ENCODE measurements at regions not wholly inside any gene's neighbourhood (a gene's known extent, or its start where the extent isn't known, plus 50 kb on each side); places are given as distances from the start of the nearest gene placed in this dataset.
"Not testable (repeated sequence)": the region's sequence is repeated elsewhere in the genome, so short reads cannot be mapped to it uniquely, and the experiment has no call there.

DNA sequence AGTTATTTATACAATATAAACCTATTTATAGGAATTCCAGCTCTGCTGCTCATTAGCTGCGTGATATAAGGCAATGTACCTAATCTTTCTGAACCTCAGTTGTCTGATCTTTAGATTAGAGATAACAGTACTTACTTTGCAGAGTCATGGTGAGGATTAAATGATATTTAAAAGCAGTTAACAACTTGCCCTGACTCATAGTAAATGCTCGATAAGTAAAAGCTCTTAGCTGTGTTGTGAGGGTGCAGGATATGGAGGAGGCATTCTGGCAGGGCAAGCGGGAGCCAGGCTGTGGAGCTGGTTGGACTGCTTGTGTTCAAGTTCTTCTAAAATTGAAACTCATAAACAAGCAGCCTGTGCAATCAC is 140.0 kb upstream of the PRICKLE1 start:
- no peaks in the 10 kb centered on the region for H3K9me3 ChIP-seq

DNA sequence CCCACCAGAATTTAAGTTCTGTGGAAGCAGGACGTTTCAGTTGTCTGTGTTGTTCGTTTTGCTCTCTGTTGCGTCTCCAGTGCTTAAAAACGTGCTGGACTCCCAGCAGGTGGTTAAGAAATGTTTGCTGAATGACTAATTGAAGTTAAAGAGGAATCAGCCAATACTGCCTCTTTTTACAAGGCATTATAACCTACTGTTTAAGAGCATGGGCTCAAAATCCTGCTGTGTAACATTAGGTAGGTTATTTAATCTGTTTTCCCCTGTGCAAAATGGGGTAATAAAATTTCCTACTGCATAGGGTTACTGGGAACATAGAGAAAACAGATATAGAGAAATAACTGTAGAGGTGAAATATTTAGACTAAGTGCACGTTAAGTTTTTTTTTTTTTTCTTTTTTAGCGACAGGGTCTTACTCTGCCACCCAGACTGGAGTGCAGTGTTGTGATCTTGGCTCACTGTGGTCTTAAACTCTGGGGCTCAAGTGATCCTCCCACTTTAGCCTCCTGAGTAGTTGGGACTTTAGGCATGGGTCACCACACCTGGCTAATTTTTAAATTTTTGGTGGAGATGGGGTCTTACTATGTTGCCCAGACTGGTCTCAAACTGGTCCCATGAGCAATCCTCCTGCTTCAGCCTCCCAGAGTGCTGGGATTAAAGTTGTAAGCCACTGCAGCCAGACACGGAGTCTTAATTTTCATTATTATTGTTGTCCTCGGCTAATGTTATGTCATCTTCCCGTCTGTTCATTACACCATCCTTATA is 139.4 kb upstream of the PRICKLE1 start:
- intact Hi-C loops (cut with DNase I) = no loop called here
- no peaks in the 10 kb centered on the region for H3K4me1 ChIP-seq
- H3K9ac ChIP-seq (ENCODE audit: low read depth in 2 of 2, low read length in 2 of 2) = no peak overlapping the region
- H3K4me3 ChIP-seq = no peak overlapping the region
- DNase-seq = no peak
- H3K27ac ChIP-seq = no peak overlapping the region
- no peaks in the 10 kb centered on the region for H3K36me3 ChIP-seq
- no peaks in the 10 kb centered on the region for H3K9me3 ChIP-seq
- TF ChIP-seq, protein P1, sequence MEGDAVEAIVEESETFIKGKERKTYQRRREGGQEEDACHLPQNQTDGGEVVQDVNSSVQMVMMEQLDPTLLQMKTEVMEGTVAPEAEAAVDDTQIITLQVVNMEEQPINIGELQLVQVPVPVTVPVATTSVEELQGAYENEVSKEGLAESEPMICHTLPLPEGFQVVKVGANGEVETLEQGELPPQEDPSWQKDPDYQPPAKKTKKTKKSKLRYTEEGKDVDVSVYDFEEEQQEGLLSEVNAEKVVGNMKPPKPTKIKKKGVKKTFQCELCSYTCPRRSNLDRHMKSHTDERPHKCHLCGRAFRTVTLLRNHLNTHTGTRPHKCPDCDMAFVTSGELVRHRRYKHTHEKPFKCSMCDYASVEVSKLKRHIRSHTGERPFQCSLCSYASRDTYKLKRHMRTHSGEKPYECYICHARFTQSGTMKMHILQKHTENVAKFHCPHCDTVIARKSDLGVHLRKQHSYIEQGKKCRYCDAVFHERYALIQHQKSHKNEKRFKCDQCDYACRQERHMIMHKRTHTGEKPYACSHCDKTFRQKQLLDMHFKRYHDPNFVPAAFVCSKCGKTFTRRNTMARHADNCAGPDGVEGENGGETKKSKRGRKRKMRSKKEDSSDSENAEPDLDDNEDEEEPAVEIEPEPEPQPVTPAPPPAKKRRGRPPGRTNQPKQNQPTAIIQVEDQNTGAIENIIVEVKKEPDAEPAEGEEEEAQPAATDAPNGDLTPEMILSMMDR (IDR thresholded peaks at IDR 0.05) = no peak
- no peaks in the 10 kb centered on the region for H3K27me3 ChIP-seq

More for the DNA sequence above, 140.0 kb upstream of the PRICKLE1 start:
- no peak overlapping the region for H3K4me3 ChIP-seq
- H3K27ac ChIP-seq = no peak overlapping the region
- H3K4me1 ChIP-seq = no peaks in the 10 kb centered on the region
- no peaks in the 10 kb centered on the region for H3K36me3 ChIP-seq
- TF ChIP-seq, protein P1 (IDR thresholded peaks at IDR 0.05) = no peak
- H3K9ac ChIP-seq (ENCODE audit: low read depth in 2 of 2, low read length in 2 of 2) = no peak overlapping the region
- intact Hi-C loops (cut with DNase I) = no loop called here
- no peak for DNase-seq
- H3K27me3 ChIP-seq = no peaks in the 10 kb centered on the region

DNA sequence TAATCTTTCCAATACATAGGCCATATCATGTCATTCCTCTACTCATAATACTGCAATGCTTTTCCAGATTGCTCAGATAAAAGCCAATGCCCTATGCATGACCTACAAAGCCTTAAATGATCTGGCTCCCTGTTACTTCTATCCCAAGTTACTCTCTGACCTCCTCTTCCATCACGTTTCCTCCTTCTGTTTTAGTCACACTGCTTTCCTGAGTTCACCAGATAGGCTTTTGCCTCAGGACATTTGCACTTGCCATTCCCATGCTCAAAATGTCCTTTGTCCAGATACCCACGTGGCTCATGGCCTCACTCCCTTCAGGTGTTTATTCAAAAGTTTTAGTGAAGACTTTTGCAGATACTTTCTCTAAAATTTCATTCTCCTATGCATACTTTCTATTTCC is 138.7 kb upstream of the PRICKLE1 start:
- Histone ChIP-seq H3K4me1 (no peaks in the 10 kb centered on the region), H3K4me3 (no peak overlapping the region), H3K36me3 (no peaks in the 10 kb centered on the region), H3K27ac (no peak overlapping the region), H3K9me3 (no peaks in the 10 kb centered on the region), H3K9ac (ENCODE audit: low read depth in 2 of 2, low read length in 2 of 2) (no peak overlapping the region), H3K27me3 (no peaks in the 10 kb centered on the region)
- no peak for DNase-seq
- TF ChIP-seq, protein P1 (IDR thresholded peaks at IDR 0.05) = no peak
- intact Hi-C loops (cut with DNase I) = no loop called here

DNA sequence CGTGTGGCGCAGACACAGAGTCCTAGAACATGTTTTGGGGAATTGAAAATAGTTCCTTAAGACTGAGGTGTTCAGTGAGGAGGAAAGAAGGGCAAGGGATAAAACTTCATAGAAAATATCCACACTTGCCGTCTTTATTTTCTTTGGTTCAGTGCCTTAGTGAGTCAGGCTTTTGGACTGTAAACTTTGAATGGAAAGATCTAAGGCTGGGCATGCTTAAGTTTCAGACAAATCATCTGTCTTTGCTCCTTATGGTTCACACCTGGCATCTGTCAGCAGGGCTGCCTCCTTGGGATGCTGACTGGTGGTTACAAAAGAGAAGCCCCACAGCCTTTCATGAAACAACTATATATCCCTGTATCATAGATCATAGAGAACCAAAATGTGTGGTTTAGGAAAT is 136.3 kb upstream of the PRICKLE1 start:
- no peak overlapping the region for H3K9ac ChIP-seq (ENCODE audit: low read depth in 2 of 2, low read length in 2 of 2)
- TF ChIP-seq, protein P1 (IDR thresholded peaks at IDR 0.05) = no peak
- no peak for DNase-seq
- intact Hi-C loops (cut with DNase I) = no loop called here
- no peak overlapping the region for H3K4me3 ChIP-seq
- no peaks in the 10 kb centered on the region for H3K36me3 ChIP-seq
- H3K4me1 ChIP-seq = no peaks in the 10 kb centered on the region
- H3K9me3 ChIP-seq = no peaks in the 10 kb centered on the region
- no peaks in the 10 kb centered on the region for H3K27me3 ChIP-seq
- H3K27ac ChIP-seq = no peak overlapping the region

DNA sequence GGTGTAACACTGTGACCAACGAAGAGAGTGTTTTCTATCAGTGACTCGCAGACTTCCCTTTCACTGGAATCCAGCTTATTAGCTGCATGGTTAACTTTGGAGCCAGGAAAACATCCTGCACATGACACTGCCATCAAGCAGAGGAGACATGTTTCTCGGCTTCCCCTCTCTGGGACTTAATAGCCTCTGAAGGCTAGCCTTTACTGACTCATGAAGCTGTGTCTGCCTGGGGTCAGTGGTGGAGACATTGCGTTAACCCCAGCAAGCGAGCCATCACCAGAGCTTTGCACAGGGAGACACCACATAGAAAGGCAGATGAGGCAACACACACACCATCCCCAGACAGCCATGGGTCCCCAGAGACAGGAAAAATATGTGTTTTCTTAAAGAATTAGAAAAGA is 126.9 kb upstream of the PRICKLE1 start:
- H3K4me1 ChIP-seq = no peaks in the 10 kb centered on the region
- intact Hi-C loops (cut with DNase I) = no loop called here
- TF ChIP-seq, protein P1 (IDR thresholded peaks at IDR 0.05) = no peak

DNA sequence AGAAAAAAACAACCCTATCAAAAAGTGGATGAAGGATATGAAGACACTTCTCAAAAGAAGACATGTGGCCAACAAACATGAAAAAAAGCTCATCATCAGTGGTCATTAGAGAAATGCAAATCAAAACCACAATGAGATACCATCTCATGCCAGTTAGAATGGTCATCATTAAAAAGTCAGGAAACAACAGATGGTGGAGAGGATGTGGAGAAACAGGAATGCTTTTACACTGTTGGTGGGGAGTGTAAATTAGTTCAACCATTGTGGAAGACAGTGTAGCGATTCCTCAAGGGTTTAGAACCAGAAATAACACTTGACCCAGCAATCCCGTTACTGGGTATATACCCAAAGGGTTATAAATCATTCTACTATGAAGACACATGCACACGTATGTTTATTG is 124.0 kb upstream of the PRICKLE1 start:
- H3K4me3 ChIP-seq; H3K27ac ChIP-seq; H3K36me3 ChIP-seq; H3K9ac ChIP-seq (ENCODE audit: low read depth in 2 of 2, low read length in 2 of 2); H3K4me1 ChIP-seq; H3K27me3 ChIP-seq; H3K9me3 ChIP-seq; intact Hi-C loops (cut with DNase I); DNase-seq: not testable (repeated sequence)

More for the DNA sequence above, 126.9 kb upstream of the PRICKLE1 start:
- Histone ChIP-seq H3K9me3 (no peaks in the 10 kb centered on the region), H3K9ac (ENCODE audit: low read depth in 2 of 2, low read length in 2 of 2) (no peak overlapping the region), H3K4me3 (no peak overlapping the region), H3K27ac (no peak overlapping the region), H3K36me3 (no peaks in the 10 kb centered on the region), H3K27me3 (no peaks in the 10 kb centered on the region)
- no peak for DNase-seq

DNA sequence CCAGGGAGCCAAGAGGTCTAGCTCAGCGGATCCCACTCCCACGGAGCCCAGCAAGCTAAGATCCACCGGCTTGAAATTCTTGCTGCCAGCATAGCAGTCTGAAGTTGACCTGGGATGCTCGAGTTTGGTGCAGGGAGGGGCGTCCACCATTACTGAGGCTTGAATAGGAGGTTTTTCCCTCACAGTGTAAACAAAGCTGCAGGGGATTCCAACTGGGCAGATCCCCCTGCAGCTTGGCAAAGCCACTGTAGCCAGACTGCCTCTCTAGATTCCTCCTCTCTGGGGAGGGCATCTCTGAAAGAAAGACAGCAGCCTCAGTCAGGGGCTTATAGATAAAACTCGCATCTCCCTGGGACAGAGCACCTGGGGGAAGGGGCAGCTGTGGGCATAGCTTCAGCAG is 118.8 kb upstream of the PRICKLE1 start:
- DNase-seq = not testable (repeated sequence)

More for the DNA sequence above, 118.8 kb upstream of the PRICKLE1 start:
- H3K4me3 ChIP-seq; H3K27me3 ChIP-seq; H3K27ac ChIP-seq; H3K9ac ChIP-seq (ENCODE audit: low read depth in 2 of 2, low read length in 2 of 2); H3K4me1 ChIP-seq; H3K36me3 ChIP-seq; intact Hi-C loops (cut with DNase I); H3K9me3 ChIP-seq: not testable (repeated sequence)
